ENCODE measurements at regions not wholly inside any gene's neighbourhood (a gene's known extent, or its start where the extent isn't known, plus 50 kb on each side); places are given as distances from the start of the nearest gene placed in this dataset.

- TF ChIP-seq CTCF (IDR thresholded peaks at IDR 0.05) (no peak), POLR2AphosphoS5 (IDR thresholded peaks at IDR 0.05; ENCODE audit: insufficient read depth in 1 of 2, low read depth in 1 of 2) (no peak), POLR2A (IDR thresholded peaks at IDR 0.05) (no peak)
Observed at GRCh38 chr9:13690595-13690994, 411.1 kb upstream of the MPDZ start.

Data from vagina (tissue), 2 donors.